CD14-positive monocyte (primary cell): ENCODE measurements at regions not wholly inside any gene's neighbourhood (a gene's known extent, or its start where the extent isn't known, plus 50 kb on each side); places are given as distances from the start of the nearest gene placed in this dataset.

Experiments used
- DNase-seq, 3 donors: peaks; one replicate each; pipeline ENCODE4 v3.0.0-alpha.2; 2011 to 2022
- H2AFZ ChIP-seq: 2 replicates; pipeline ENCODE4 v1.6.0; 2012; ENCODE audit warnings: mild to moderate bottlenecking, low read depth, low read length, inconsistent platforms; ENCODE audit not compliant: insufficient read depth, poor library complexity, severe bottlenecking
- H3K27ac ChIP-seq, 2 donors: 1 replicate in 1 of 2; 2 replicates in 1 of 2; pipeline ENCODE4 v1.5.1; 2012 to 2013; ENCODE audit warnings: low read length in 2 of 2, control low read depth in 1 of 2, inconsistent platforms in 1 of 2, low read depth in 1 of 2, mild to moderate bottlenecking in 1 of 2
- H3K27me3 ChIP-seq, 2 donors: one replicate each; pipeline versions ENCODE4 v1.6.0 to v1.6.1; 2011 to 2013; ENCODE audit warnings: low read length in 2 of 2; ENCODE audit not compliant: control insufficient read depth in 2 of 2, insufficient read depth in 2 of 2
- H3K36me3 ChIP-seq, 2 donors: replicated peaks in 1 of 2; 1 replicate in 1 of 2; 2 replicates in 1 of 2; pipeline versions ENCODE4 v1.5.1 to v1.6.1; 2012 to 2013; ENCODE audit warnings: low read length in 2 of 2, control low read depth in 1 of 2, inconsistent platforms in 1 of 2, mild to moderate bottlenecking in 1 of 2; ENCODE audit not compliant: insufficient read depth in 2 of 2, control insufficient read depth in 1 of 2
- H3K4me1 ChIP-seq, 2 donors: 1 replicate in 1 of 2; 2 replicates in 1 of 2; pipeline versions ENCODE4 v1.5.1 to v1.6.1; 2012 to 2013; ENCODE audit warnings: low read length in 2 of 2, control low read depth in 1 of 2, inconsistent platforms in 1 of 2, mild to moderate bottlenecking in 1 of 2, moderate library complexity in 1 of 2; ENCODE audit not compliant: insufficient read depth in 2 of 2, control insufficient read depth in 1 of 2
- H3K4me2 ChIP-seq: replicated peaks from 2 replicates; pipeline ENCODE3; 2012; ENCODE audit warnings: low read length, moderate library complexity, mild to moderate bottlenecking; ENCODE audit not compliant: poor library complexity, severe bottlenecking; ENCODE audit errors: extremely low read depth
- H3K4me3 ChIP-seq, 3 experiments: fragments of 200-600 bp in 1 of 3; sonication (generic) in 1 of 3; replicated peaks in 1 of 3; 1 replicate in 2 of 3; 2 replicates in 1 of 3; pipeline ENCODE4 v1.5.1; 2011 to 2013; ENCODE audit warnings: low read length in 3 of 3, mild to moderate bottlenecking in 3 of 3, control low read depth in 2 of 3, low read depth in 2 of 3, inconsistent platforms in 1 of 3, moderate library complexity in 1 of 3
- H3K79me2 ChIP-seq: 2 replicates; pipeline ENCODE4 v1.6.0; 2012; ENCODE audit warnings: mild to moderate bottlenecking, control low read depth, inconsistent platforms, low read length, moderate library complexity; ENCODE audit not compliant: insufficient read depth
- H3K9ac ChIP-seq: 2 replicates; pipeline ENCODE4 v1.6.0; 2017; ENCODE audit warnings: low read length, mild to moderate bottlenecking; ENCODE audit not compliant: insufficient read depth, poor library complexity, severe bottlenecking
- H3K9me3 ChIP-seq, 2 donors: replicated peaks in 1 of 2; 1 replicate in 1 of 2; 2 replicates in 1 of 2; pipeline versions ENCODE4 v1.5.1 to v1.6.1; 2012 to 2013; ENCODE audit warnings: low read length in 2 of 2, control low read depth in 1 of 2; ENCODE audit not compliant: control insufficient read depth in 1 of 2, insufficient read depth in 1 of 2
- H4K20me1 ChIP-seq: 2 replicates; pipeline ENCODE4 v1.6.0; 2012; ENCODE audit warnings: mild to moderate bottlenecking, low read length, control low read depth, moderate library complexity; ENCODE audit not compliant: insufficient read depth
- H3K27ac Mint-ChIP-seq, 7 donors: one replicate each; pipeline ENCODE4 v1.8.0; 2020; ENCODE audit warnings: mild to moderate bottlenecking in 7 of 7, mixed read lengths in 7 of 7, moderate library complexity in 6 of 7, inconsistent platforms in 2 of 7
- H3K27me3 Mint-ChIP-seq, 3 donors: one replicate each; pipeline ENCODE4 v1.8.0; 2021 to 2022; ENCODE audit warnings: low read depth in 3 of 3, mild to moderate bottlenecking in 3 of 3, mixed read lengths in 3 of 3, moderate library complexity in 3 of 3, inconsistent platforms in 1 of 3
- H3K36me3 Mint-ChIP-seq, 2 donors: one replicate each; pipeline ENCODE4 v1.8.0; 2020; ENCODE audit warnings: mixed read lengths in 2 of 2, inconsistent platforms in 1 of 2, mild to moderate bottlenecking in 1 of 2
- H3K4me1 Mint-ChIP-seq: one replicate; pipeline ENCODE4 v1.8.0; 2020; ENCODE audit warnings: mild to moderate bottlenecking, mixed read lengths
- H3K4me3 Mint-ChIP-seq, 2 donors: one replicate each; pipeline ENCODE4 v1.8.0; 2020; ENCODE audit warnings: mild to moderate bottlenecking in 2 of 2, mixed read lengths in 2 of 2, moderate library complexity in 1 of 2
- H3K9me3 Mint-ChIP-seq, 7 donors: one replicate each; pipeline ENCODE4 v1.8.0; 2020 to 2022; ENCODE audit warnings: mixed read lengths in 7 of 7, mild to moderate bottlenecking in 6 of 7, moderate library complexity in 6 of 7, inconsistent platforms in 2 of 7
- CTCF ChIP-seq: fragments of 200-600 bp; IDR thresholded peaks from one replicate; pipeline ENCODE4 v1.8.0; 2022; ENCODE audit warnings: antibody characterized with exemption, mild to moderate bottlenecking
- WGBS: methylation state at CpG from one replicate; pipeline ENCODE4 v1.1.5; 2013; ENCODE audit warnings: missing lambda C conversion rate; ENCODE audit not compliant: insufficient coverage; 5-methylcytosine and 5-hydroxymethylcytosine counted together
- intact Hi-C, 2 donors: fragments of 100-400 bp; cut with micrococcal nuclease; formaldehyde crosslinking; loops; one replicate each; pipeline versions ENCODE4 v1.15.0 to v1.15.1; 2023

DNA sequence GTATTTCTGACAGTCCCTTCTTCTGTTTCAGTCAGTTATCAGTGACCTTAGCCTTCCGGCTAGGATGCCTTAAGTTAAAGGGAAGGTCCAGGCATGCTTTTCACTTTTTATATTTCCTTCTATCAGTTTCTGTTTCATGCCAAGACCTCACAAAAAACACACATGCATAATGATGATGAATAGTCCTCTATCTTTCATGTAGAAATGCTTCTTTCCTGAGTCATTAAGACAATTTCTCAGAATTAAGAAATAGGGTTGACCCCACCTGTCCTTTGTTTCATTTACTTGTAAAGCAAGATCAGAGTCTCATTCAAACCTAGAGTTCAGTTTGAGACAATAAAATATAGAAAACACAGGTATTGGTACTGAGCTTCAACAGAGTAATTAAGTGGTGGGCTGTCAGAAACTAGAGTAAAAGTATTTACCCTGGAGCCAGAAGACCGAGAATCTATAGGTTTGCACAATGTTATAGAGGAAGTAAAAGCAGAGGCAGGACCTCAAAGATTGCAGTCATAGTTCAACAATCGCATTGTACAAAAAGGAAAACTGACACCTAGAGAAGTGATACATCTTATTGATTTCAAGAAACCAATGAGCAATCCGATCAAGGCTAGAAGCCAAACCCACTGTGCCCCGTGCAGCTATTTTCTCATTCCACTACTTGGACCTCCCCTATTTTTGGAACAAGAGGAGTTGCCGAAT lies 118.7 kb upstream of the PUM3 start:
- 65% methylated on average over 3 of the region's 6 CpGs for WGBS
- TF ChIP-seq CTCF: no peak
- no peak for DNase-seq
- Histone ChIP-seq H3K9ac (no peak overlapping the region), H3K4me3 (no peak overlapping the region), H3K9me3 (no peaks in the 10 kb centered on the region), H3K27me3 (no peaks in the 10 kb centered on the region), H3K79me2 (no peaks in the 10 kb centered on the region), H3K36me3 (no peaks in the 10 kb centered on the region), H3K4me1 (no peaks in the 10 kb centered on the region), H3K4me2 (no peak overlapping the region), H3K27ac (no peak overlapping the region), H2AFZ (no peak overlapping the region), H4K20me1 (no peaks in the 10 kb centered on the region)
- H3K27ac Mint-ChIP-seq: no peak overlapping the region
- no peaks in the 10 kb centered on the region for H3K36me3 Mint-ChIP-seq
- H3K4me3 Mint-ChIP-seq: no peak overlapping the region
- H3K27me3 Mint-ChIP-seq: peaks cover 0 to 5% (median 2%) of the 10 kb centered on the region in 3 donors
- peaks cover 0 to 3% (median 0%) of the 10 kb centered on the region in 7 donors for H3K9me3 Mint-ChIP-seq
- intact Hi-C loops: no loop called here
- H3K4me1 Mint-ChIP-seq: peaks cover 2% of the 10 kb centered on the region

DNA sequence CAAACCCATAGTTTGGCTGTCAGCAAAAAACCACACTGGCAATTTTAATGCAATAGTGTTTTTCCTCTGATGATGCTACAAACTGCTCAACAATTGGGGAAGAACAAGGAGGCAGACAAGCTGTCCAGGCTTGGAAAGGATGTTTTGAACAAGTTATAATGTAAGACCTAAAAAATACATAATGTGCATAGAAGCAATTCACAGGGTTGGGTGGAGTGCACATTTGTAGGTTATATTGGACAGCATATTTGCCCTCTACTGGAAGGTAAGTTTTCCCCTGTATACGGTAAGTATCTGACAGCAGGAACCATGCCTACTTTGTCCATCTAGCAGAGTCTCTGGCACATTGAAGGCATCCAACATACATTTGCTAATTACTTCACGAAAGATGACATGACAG lies 114.3 kb upstream of the PUM3 start:
- H3K4me2 ChIP-seq: no peak overlapping the region
- H3K4me1 Mint-ChIP-seq: peaks cover 2% of the 10 kb centered on the region
- H3K4me3 Mint-ChIP-seq: no peak overlapping the region
- intact Hi-C loops: no loop called here
- H3K27me3 Mint-ChIP-seq: peaks cover 4 to 6% (median 6%) of the 10 kb centered on the region in 3 donors
- no peaks in the 10 kb centered on the region for H4K20me1 ChIP-seq
- no peaks in the 10 kb centered on the region for H3K79me2 ChIP-seq
- no peak for DNase-seq
- H3K36me3 Mint-ChIP-seq: no peaks in the 10 kb centered on the region
- 80% methylated on average over 1 of the region's 2 CpGs for WGBS
- no peak for TF ChIP-seq CTCF
- no peak overlapping the region for H3K27ac ChIP-seq
- no peaks in the 10 kb centered on the region for H3K36me3 ChIP-seq
- H2AFZ ChIP-seq: no peak overlapping the region
- H3K4me1 ChIP-seq: no peaks in the 10 kb centered on the region
- no peak overlapping the region for H3K4me3 ChIP-seq
- H3K9me3 Mint-ChIP-seq: peaks cover 0 to 1% (median 0%) of the 10 kb centered on the region in 7 donors
- no peak overlapping the region for H3K27ac Mint-ChIP-seq
- H3K9me3 ChIP-seq: no peaks in the 10 kb centered on the region
- H3K9ac ChIP-seq: no peak overlapping the region
- no peaks in the 10 kb centered on the region for H3K27me3 ChIP-seq
